Epithelial cell of proximal tubule (primary cell): ENCODE measurements at regions not wholly inside any gene's neighbourhood (a gene's known extent, or its start where the extent isn't known, plus 50 kb on each side); places are given as distances from the start of the nearest gene placed in this dataset.

Source experiments
- DNase-seq: peaks from one replicate; pipeline ENCODE4 v3.0.0-alpha.2; 2011; ENCODE audit warnings: low read depth
- H3K4me3 ChIP-seq: 2 replicates; pipeline ENCODE4 v1.5.1; 2011; ENCODE audit warnings: low read depth, mild to moderate bottlenecking, low read length
- TF ChIP-seq, protein P1 (sequence below): conservative IDR thresholded peaks from 2 replicates; pipeline ENCODE4 v1.5.1; 2012; ENCODE audit warnings: low read depth, mild to moderate bottlenecking, low read length

DNA sequence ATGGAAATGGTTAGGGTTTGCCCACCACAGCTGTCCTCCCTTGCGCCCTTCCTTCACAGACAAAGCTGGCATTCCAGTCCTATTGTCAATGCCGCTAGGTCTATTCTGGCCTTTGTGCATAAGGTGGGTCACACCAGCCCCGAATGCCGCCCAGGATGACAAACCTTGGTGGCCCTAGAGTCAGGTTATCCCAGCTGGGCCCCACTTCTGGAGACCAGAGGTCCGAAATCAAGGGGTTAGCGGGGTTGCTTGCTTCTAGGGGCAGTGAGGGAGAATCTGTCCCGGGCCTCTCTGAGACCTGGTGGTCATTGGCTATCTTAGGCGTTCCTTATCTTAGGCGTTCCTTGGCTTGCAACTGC lies 472.1 kb downstream of the SOX9 start:
- no peak overlapping the region for H3K4me3 ChIP-seq
- no peak for DNase-seq
- TF ChIP-seq, protein P1, sequence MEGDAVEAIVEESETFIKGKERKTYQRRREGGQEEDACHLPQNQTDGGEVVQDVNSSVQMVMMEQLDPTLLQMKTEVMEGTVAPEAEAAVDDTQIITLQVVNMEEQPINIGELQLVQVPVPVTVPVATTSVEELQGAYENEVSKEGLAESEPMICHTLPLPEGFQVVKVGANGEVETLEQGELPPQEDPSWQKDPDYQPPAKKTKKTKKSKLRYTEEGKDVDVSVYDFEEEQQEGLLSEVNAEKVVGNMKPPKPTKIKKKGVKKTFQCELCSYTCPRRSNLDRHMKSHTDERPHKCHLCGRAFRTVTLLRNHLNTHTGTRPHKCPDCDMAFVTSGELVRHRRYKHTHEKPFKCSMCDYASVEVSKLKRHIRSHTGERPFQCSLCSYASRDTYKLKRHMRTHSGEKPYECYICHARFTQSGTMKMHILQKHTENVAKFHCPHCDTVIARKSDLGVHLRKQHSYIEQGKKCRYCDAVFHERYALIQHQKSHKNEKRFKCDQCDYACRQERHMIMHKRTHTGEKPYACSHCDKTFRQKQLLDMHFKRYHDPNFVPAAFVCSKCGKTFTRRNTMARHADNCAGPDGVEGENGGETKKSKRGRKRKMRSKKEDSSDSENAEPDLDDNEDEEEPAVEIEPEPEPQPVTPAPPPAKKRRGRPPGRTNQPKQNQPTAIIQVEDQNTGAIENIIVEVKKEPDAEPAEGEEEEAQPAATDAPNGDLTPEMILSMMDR = no peak

DNA sequence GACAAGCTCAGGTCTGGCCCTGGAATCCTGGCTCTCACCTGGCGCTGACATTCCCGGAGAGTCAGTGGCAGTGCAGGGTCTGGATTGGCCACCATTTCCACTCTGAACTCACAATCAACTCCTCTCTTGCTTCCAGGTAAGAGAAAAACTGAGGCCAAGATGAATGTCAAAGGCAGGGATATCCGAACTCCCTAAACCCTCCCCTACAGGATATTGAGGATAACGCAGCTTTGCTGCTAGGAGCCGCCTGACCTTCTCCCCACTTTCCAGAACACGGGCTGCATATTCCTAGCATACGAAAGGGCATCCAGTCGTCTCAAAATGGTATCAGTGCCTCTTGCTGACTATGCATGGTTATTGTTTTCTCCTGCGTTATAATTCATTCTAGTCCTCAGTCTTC lies 473.4 kb downstream of the SOX9 start:
- DNase-seq = no peak
- no peak overlapping the region for H3K4me3 ChIP-seq
- TF ChIP-seq, protein P1 = no peak
